Type B pancreatic cell (in vitro differentiated cells): ENCODE measurements at regions not wholly inside any gene's neighbourhood (a gene's known extent, or its start where the extent isn't known, plus 50 kb on each side); places are given as distances from the start of the nearest gene placed in this dataset.

Experiments used
- DNase-seq: peaks from one replicate; pipeline ENCODE4 v3.0.0; 2021; ENCODE audit warnings: mixed read lengths; ENCODE audit not compliant: unreplicated experiment; ENCODE audit errors: extremely low spot score
- H3K27ac Mint-ChIP-seq: 2 replicates; pipeline ENCODE4 v1.8.0; 2021; ENCODE audit warnings: mild to moderate bottlenecking, mixed read lengths
- H3K27me3 Mint-ChIP-seq: 2 replicates; pipeline ENCODE4 v1.8.0; 2021; ENCODE audit warnings: mixed read lengths
- H3K36me3 Mint-ChIP-seq: 2 replicates; pipeline ENCODE4 v1.8.0; 2021; ENCODE audit warnings: mixed read lengths
- H3K4me1 Mint-ChIP-seq: one replicate; pipeline ENCODE4 v1.8.0; 2021; ENCODE audit warnings: mixed read lengths; ENCODE audit not compliant: unreplicated experiment
- H3K4me3 Mint-ChIP-seq: 2 replicates; pipeline ENCODE4 v1.8.0; 2021; ENCODE audit warnings: mild to moderate bottlenecking, mixed read lengths
- H3K9me3 Mint-ChIP-seq: 2 replicates; pipeline ENCODE4 v1.8.0; 2021; ENCODE audit warnings: mixed read lengths
- CTCF ChIP-seq: fragments of 200-600 bp; sonication (generic); conservative IDR thresholded peaks from 2 replicates; pipeline ENCODE4 v1.5.0; 2021; ENCODE audit warnings: antibody characterized with exemption, mild to moderate bottlenecking

GRCh38 chr4:83866834-83867621 is 331.1 kb downstream of the GPAT3 start:
- Mint-ChIP-seq H3K9me3 (peaks cover 3% of the 10 kb centered on the region), H3K27ac (no peak overlapping the region), H3K36me3 (no peaks in the 10 kb centered on the region), H3K27me3 (peaks cover 30% of the 10 kb centered on the region), H3K4me3 (no peak overlapping the region), H3K4me1 (peaks cover 27% of the 10 kb centered on the region)
- no peak for DNase-seq
- TF ChIP-seq CTCF = no peak

- H3K36me3 Mint-ChIP-seq = no peaks in the 10 kb centered on the region
- peaks cover 29% of the 10 kb centered on the region for H3K27me3 Mint-ChIP-seq
- DNase-seq = no peak
Observed at GRCh38 chr4:83865417-83866150, 329.7 kb downstream of the GPAT3 start.

GRCh38 chr4:83864097-83864817 is 328.3 kb downstream of the GPAT3 start:
- H3K27ac Mint-ChIP-seq = no peak overlapping the region
- H3K4me1 Mint-ChIP-seq = peaks cover 29% of the 10 kb centered on the region
- no peak for TF ChIP-seq CTCF
- H3K36me3 Mint-ChIP-seq = no peaks in the 10 kb centered on the region
- peaks cover 3% of the 10 kb centered on the region for H3K9me3 Mint-ChIP-seq
- DNase-seq = no peak
- H3K4me3 Mint-ChIP-seq = no peak overlapping the region
- H3K27me3 Mint-ChIP-seq = peaks cover 21% of the 10 kb centered on the region

More at GRCh38 chr4:83865417-83866150, 329.7 kb downstream of the GPAT3 start:
- Mint-ChIP-seq H3K4me1 (peaks cover 27% of the 10 kb centered on the region), H3K4me3 (no peak overlapping the region), H3K27ac (no peak overlapping the region), H3K9me3 (peaks cover 3% of the 10 kb centered on the region)
- TF ChIP-seq CTCF = no peak

- Mint-ChIP-seq H3K9me3 (peaks cover 3% of the 10 kb centered on the region), H3K27me3 (peaks cover 14% of the 10 kb centered on the region), H3K27ac (no peak overlapping the region), H3K4me1 (peaks cover 29% of the 10 kb centered on the region), H3K4me3 (no peak overlapping the region), H3K36me3 (no peaks in the 10 kb centered on the region)
- no peak for DNase-seq
- TF ChIP-seq CTCF = no peak
Observed at GRCh38 chr4:83862471-83862870, 326.6 kb downstream of the GPAT3 start.

GRCh38 chr4:83860200-83860599 is 324.3 kb downstream of the GPAT3 start:
- Mint-ChIP-seq H3K9me3 (peaks cover 3% of the 10 kb centered on the region), H3K27ac (no peak overlapping the region)
- TF ChIP-seq CTCF = no peak

More at GRCh38 chr4:83860200-83860599, 324.3 kb downstream of the GPAT3 start:
- Mint-ChIP-seq H3K27me3 (peaks cover 8% of the 10 kb centered on the region), H3K4me1 (peaks cover 17% of the 10 kb centered on the region), H3K36me3 (no peaks in the 10 kb centered on the region), H3K4me3 (no peak overlapping the region)
- no peak for DNase-seq
